ENCODE measurements at regions not wholly inside any gene's neighbourhood (a gene's known extent, or its start where the extent isn't known, plus 50 kb on each side); places are given as distances from the start of the nearest gene placed in this dataset.

DNA sequence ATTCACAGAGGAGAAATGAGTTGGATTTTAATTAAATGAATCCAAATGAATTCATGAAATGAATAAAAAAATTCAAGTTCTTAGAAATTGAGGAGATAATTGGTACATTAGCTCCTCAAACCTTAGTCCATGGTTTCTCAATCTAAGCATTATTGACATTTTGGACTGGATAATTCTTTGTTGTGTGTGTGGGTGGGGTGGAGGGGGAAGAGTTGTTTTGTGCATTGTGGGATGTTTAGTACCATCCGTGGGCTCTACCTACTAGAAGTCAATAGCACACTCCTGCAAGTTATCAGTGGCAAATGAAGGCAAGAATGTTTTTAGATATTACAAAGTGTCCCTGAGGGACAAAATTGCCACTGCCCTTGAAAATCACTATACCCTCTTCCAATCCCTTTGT, 431.9 kb downstream of the PLPP3 start:
- Histone ChIP-seq H3K36me3 (ENCODE audit: low read depth, missing control alignments) (no peaks in the 10 kb centered on the region), H3K9me3 (no peaks in the 10 kb centered on the region), H3K27me3 (no peaks in the 10 kb centered on the region), H3K27ac (no peak overlapping the region), H3K4me3 (no peak overlapping the region), H3K4me1 (no peaks in the 10 kb centered on the region)
- no peak for DNase-seq
- no peak for TF ChIP-seq POLR2A (IDR thresholded peaks at IDR 0.05)
- TF ChIP-seq, protein P1, sequence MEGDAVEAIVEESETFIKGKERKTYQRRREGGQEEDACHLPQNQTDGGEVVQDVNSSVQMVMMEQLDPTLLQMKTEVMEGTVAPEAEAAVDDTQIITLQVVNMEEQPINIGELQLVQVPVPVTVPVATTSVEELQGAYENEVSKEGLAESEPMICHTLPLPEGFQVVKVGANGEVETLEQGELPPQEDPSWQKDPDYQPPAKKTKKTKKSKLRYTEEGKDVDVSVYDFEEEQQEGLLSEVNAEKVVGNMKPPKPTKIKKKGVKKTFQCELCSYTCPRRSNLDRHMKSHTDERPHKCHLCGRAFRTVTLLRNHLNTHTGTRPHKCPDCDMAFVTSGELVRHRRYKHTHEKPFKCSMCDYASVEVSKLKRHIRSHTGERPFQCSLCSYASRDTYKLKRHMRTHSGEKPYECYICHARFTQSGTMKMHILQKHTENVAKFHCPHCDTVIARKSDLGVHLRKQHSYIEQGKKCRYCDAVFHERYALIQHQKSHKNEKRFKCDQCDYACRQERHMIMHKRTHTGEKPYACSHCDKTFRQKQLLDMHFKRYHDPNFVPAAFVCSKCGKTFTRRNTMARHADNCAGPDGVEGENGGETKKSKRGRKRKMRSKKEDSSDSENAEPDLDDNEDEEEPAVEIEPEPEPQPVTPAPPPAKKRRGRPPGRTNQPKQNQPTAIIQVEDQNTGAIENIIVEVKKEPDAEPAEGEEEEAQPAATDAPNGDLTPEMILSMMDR (IDR thresholded peaks at IDR 0.05): no peak
- intact Hi-C loops (cut with DNase I; ENCODE audit: low total_unique reads): no loop called here
- 44 to 50% methylated on average over 1 of the region's 1 CpG for WGBS, 2 donors

DNA sequence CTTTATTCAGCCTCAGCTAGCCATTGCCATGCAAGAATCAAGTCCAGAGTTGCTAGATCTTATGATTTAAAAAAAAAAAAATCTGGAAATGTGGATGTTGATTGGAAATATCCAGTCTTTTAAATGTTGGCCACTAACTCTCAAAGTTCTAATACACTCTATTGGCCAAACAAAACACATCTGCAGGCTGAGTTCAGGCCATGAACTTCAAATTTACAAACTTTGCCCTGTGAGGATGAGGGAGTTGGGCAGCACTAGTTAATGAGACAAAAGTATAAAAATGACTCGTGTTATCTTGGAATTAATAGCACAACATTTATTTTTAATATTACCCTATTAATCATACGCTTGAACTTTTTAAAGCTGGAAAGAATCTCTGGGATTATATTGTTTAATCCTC, 432.3 kb downstream of the PLPP3 start:
- Histone ChIP-seq H3K27ac (no peak overlapping the region), H3K4me1 (no peaks in the 10 kb centered on the region), H3K27me3 (no peaks in the 10 kb centered on the region), H3K4me3 (no peak overlapping the region), H3K36me3 (ENCODE audit: low read depth, missing control alignments) (no peaks in the 10 kb centered on the region), H3K9me3 (no peaks in the 10 kb centered on the region)
- intact Hi-C loops (cut with DNase I; ENCODE audit: low total_unique reads): no loop called here
- 52 to 61% methylated on average over 2 of the region's 2 CpGs for WGBS, 2 donors
- DNase-seq: no peak
- no peak for TF ChIP-seq POLR2A (IDR thresholded peaks at IDR 0.05)
- TF ChIP-seq, protein P1 (IDR thresholded peaks at IDR 0.05): no peak

DNA sequence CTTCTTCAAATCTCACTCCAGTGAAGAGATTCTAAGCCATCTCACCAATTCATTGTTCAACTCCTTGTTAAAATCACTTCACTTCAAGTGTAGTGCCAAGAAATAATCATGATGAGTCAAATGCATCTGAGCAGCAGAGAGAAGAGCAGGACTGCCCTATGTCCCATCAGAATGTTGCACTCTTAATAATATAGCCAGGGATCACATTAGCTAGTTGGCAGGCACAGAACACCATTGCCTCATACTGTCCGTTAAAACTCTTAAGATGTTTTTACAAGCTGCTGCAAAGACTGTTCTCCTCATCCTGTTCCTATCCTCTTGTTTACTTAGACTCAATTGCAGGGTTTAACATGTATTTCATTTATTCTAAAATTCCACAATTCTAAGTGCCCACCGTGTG, 432.9 kb downstream of the PLPP3 start:
- no peak for TF ChIP-seq POLR2A (IDR thresholded peaks at IDR 0.05)
- TF ChIP-seq, protein P1 (IDR thresholded peaks at IDR 0.05): no peak
- no peaks in the 10 kb centered on the region for H3K4me1 ChIP-seq
- intact Hi-C loops (cut with DNase I; ENCODE audit: low total_unique reads): no loop called here
- H3K4me3 ChIP-seq: no peak overlapping the region
- no peak for DNase-seq
- 61 to 68% methylated on average over 2 of the region's 2 CpGs for WGBS, 2 donors
- no peaks in the 10 kb centered on the region for H3K9me3 ChIP-seq
- H3K36me3 ChIP-seq (ENCODE audit: low read depth, missing control alignments): no peaks in the 10 kb centered on the region
- no peak overlapping the region for H3K27ac ChIP-seq
- H3K27me3 ChIP-seq: no peaks in the 10 kb centered on the region

DNA sequence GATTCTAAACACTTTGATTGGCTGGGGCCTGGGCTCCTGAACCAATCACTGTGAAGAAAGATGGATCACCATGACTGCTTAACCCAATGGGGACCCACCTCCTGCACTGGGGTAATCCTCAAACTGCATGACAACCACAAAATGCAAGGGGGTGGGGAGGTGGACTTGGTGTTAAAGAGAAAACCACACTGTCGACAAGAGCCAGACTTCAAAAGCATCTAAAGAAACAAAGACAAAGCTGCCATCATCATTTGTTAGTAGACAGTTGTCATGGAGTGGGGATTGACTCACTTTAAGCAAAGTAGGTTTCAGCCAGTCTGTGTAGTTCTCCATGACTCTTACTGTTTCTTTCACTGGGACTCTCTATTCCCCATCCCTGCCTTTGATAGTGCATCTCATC, 433.8 kb downstream of the PLPP3 start:
- no peaks in the 10 kb centered on the region for H3K9me3 ChIP-seq
- H3K4me1 ChIP-seq: no peaks in the 10 kb centered on the region
- H3K36me3 ChIP-seq (ENCODE audit: low read depth, missing control alignments): no peaks in the 10 kb centered on the region
- no peak overlapping the region for H3K27ac ChIP-seq
- 100% methylated on average over 1 of the region's 1 CpG for WGBS, 2 donors
- intact Hi-C loops (cut with DNase I; ENCODE audit: low total_unique reads): no loop called here
- TF ChIP-seq POLR2A (IDR thresholded peaks at IDR 0.05): no peak
- TF ChIP-seq, protein P1 (IDR thresholded peaks at IDR 0.05): no peak
- no peaks in the 10 kb centered on the region for H3K27me3 ChIP-seq
- DNase-seq: no peak
- H3K4me3 ChIP-seq: no peak overlapping the region

- H3K4me1 ChIP-seq: no peaks in the 10 kb centered on the region
- no peak for DNase-seq
- 97 to 100% methylated on average over 1 of the region's 1 CpG for WGBS, 2 donors
- H3K36me3 ChIP-seq (ENCODE audit: low read depth, missing control alignments): no peaks in the 10 kb centered on the region
- no peaks in the 10 kb centered on the region for H3K9me3 ChIP-seq
- H3K27ac ChIP-seq: no peak overlapping the region
- intact Hi-C loops (cut with DNase I; ENCODE audit: low total_unique reads): no loop called here
- no peak overlapping the region for H3K4me3 ChIP-seq
- no peaks in the 10 kb centered on the region for H3K27me3 ChIP-seq
- TF ChIP-seq, protein P1 (IDR thresholded peaks at IDR 0.05): no peak
These were observed 437.1 kb downstream of the PLPP3 start for GRCh38 chr1:56142301-56142700.

Measured in testis (tissue), 2 donors.